Testis (tissue), 2 donors: ENCODE measurements at regions not wholly inside any gene's neighbourhood (a gene's known extent, or its start where the extent isn't known, plus 50 kb on each side); places are given as distances from the start of the nearest gene placed in this dataset.

Experiments
- POLR2A ChIP-seq: fragments of 450-650 bp; IDR thresholded peaks from one replicate; pipeline ENCODE4 v1.6.1; 2017; ENCODE audit warnings: antibody characterized with exemption, mild to moderate bottlenecking, moderate library complexity
- TF ChIP-seq, protein P1 (sequence below), 3 experiments: fragments of 450-650 bp in 2 of 3; fragments of 200-600 bp in 1 of 3; sonication (generic) in 1 of 3; IDR thresholded peaks; one replicate each; pipeline ENCODE4 v1.5.1; 2016 to 2019; ENCODE audit warnings: antibody characterized with exemption in 3 of 3, mild to moderate bottlenecking in 2 of 3, moderate library complexity in 1 of 3

DNA sequence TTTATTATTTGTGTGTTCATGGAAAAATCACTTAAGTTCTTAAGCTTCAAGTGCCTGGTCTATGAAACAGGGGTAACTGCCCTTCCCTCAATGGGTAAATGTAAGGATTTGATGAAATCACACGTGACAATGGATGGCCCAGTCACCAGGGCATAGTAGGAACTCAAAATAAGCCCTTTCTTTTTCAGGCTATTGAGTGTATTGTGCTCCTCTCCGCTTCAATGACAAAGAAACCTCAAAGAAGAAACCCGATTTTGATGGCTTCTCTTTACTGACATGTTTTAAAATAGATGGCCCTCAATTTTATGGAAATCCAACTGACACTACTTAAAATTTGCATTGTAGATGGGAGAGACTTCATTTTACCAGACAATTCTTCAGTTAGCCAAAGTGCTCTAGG is 543.5 kb downstream of the OMA1 start:
- TF ChIP-seq, protein P1, sequence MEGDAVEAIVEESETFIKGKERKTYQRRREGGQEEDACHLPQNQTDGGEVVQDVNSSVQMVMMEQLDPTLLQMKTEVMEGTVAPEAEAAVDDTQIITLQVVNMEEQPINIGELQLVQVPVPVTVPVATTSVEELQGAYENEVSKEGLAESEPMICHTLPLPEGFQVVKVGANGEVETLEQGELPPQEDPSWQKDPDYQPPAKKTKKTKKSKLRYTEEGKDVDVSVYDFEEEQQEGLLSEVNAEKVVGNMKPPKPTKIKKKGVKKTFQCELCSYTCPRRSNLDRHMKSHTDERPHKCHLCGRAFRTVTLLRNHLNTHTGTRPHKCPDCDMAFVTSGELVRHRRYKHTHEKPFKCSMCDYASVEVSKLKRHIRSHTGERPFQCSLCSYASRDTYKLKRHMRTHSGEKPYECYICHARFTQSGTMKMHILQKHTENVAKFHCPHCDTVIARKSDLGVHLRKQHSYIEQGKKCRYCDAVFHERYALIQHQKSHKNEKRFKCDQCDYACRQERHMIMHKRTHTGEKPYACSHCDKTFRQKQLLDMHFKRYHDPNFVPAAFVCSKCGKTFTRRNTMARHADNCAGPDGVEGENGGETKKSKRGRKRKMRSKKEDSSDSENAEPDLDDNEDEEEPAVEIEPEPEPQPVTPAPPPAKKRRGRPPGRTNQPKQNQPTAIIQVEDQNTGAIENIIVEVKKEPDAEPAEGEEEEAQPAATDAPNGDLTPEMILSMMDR (IDR thresholded peaks at IDR 0.05), result no peak
- TF ChIP-seq POLR2A, result no peak
